ENCODE measurements at regions not wholly inside any gene's neighbourhood (a gene's known extent, or its start where the extent isn't known, plus 50 kb on each side); places are given as distances from the start of the nearest gene placed in this dataset.

DNA sequence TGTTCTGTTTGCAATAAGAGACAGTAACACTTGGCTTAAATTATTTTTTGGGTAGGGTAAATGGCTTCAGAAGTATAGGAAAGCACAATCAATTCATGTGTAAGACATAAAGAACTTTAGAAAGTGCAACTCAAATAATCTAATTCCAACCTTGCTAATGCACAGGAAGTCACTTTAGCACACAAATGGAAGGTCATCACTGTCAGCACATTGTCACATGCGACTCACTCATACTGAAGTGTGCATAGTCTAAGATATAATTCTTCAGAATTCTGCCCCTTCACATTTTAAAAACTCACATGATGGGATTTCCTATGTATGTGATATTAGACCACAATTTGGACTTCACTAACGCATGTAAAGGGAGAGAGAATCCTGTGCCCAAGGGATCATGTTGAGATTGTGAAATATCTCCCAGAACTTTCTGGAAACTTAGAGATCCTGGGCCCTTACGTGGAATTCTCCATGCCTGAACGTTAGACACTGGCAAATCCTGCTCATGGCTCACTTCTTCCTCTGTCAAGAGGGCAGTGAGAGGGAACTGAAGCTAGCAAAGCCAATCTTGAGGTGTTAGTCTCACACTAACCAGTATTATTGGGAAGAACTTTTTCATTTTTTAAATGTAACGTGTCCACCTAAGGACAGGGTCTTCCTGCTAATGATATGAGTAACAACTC, 403.2 kb upstream of the PTGER4 start:
- TF ChIP-seq POLR2A (IDR thresholded peaks at IDR 0.05; ENCODE audit: low read length) (no peak), RFX5 (IDR thresholded peaks at IDR 0.05) (no peak), KDM5A (IDR thresholded peaks at IDR 0.05) (no peak), JUN (IDR thresholded peaks at IDR 0.05) (no peak), BHLHE40 (IDR thresholded peaks at IDR 0.05; ENCODE audit: low read depth, low read length) (no peak), RAD21 (conservative IDR thresholded peaks at IDR 0.05 in 1 of 2, IDR thresholded peaks at IDR 0.05 in 1 of 2) (no peak), EP300 (IDR thresholded peaks at IDR 0.05) (no peak), FOXS1 (CRISPR knock-in tag; IDR thresholded peaks at IDR 0.05) (no peak), MAZ (IDR thresholded peaks at IDR 0.05; ENCODE audit: borderline replicate concordance, low read depth, low read length) (no peak), SMC3 (IDR thresholded peaks at IDR 0.05) (no peak)
- TF ChIP-seq, protein P1, sequence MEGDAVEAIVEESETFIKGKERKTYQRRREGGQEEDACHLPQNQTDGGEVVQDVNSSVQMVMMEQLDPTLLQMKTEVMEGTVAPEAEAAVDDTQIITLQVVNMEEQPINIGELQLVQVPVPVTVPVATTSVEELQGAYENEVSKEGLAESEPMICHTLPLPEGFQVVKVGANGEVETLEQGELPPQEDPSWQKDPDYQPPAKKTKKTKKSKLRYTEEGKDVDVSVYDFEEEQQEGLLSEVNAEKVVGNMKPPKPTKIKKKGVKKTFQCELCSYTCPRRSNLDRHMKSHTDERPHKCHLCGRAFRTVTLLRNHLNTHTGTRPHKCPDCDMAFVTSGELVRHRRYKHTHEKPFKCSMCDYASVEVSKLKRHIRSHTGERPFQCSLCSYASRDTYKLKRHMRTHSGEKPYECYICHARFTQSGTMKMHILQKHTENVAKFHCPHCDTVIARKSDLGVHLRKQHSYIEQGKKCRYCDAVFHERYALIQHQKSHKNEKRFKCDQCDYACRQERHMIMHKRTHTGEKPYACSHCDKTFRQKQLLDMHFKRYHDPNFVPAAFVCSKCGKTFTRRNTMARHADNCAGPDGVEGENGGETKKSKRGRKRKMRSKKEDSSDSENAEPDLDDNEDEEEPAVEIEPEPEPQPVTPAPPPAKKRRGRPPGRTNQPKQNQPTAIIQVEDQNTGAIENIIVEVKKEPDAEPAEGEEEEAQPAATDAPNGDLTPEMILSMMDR (IDR thresholded peaks at IDR 0.05), result no peak
- TF ChIP-seq, protein P2, sequence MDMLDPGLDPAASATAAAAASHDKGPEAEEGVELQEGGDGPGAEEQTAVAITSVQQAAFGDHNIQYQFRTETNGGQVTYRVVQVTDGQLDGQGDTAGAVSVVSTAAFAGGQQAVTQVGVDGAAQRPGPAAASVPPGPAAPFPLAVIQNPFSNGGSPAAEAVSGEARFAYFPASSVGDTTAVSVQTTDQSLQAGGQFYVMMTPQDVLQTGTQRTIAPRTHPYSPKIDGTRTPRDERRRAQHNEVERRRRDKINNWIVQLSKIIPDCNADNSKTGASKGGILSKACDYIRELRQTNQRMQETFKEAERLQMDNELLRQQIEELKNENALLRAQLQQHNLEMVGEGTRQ (IDR thresholded peaks at IDR 0.05), result no peak
- TF ChIP-seq, protein P3, sequence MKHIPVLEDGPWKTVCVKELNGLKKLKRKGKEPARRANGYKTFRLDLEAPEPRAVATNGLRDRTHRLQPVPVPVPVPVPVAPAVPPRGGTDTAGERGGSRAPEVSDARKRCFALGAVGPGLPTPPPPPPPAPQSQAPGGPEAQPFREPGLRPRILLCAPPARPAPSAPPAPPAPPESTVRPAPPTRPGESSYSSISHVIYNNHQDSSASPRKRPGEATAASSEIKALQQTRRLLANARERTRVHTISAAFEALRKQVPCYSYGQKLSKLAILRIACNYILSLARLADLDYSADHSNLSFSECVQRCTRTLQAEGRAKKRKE (CRISPR knock-in tag; IDR thresholded peaks at IDR 0.05; ENCODE audit: low read depth), result no peak
